DND-41 (cell line): ENCODE measurements at regions not wholly inside any gene's neighbourhood (a gene's known extent, or its start where the extent isn't known, plus 50 kb on each side); places are given as distances from the start of the nearest gene placed in this dataset.
A peak's percentile ranks its signal among the peaks of the same experiment; 100 is the strongest.

Experiments used
- ATAC-seq: fragments of 200-7000 bp; cut with Tn5 transposase; 3 replicates; pipeline ENCODE4 v1.9.1; 2021; ENCODE audit warnings: low read depth; ENCODE audit not compliant: insufficient read depth
- DNase-seq: peaks from one replicate; pipeline ENCODE4 v3.0.0-alpha.2; 2020
- H2AFZ ChIP-seq: 2 replicates; pipeline ENCODE4 v1.6.0; 2012; ENCODE audit warnings: low read depth, low read length
- H3K27ac ChIP-seq: 2 replicates; pipeline ENCODE4 v1.5.1; 2012; ENCODE audit warnings: low read length, inconsistent platforms
- H3K27me3 ChIP-seq: fragments of 200-600 bp; sonication (generic); 2 replicates; pipeline ENCODE4 v1.6.0; 2012; ENCODE audit warnings: low read length, mild to moderate bottlenecking, inconsistent platforms; ENCODE audit not compliant: insufficient read depth, poor library complexity
- H3K36me3 ChIP-seq: 2 replicates; pipeline ENCODE4 v1.5.1; 2012; ENCODE audit warnings: low read length, inconsistent platforms; ENCODE audit not compliant: insufficient read depth
- H3K4me1 ChIP-seq: 2 replicates; pipeline ENCODE4 v1.5.1; 2012; ENCODE audit warnings: mild to moderate bottlenecking, low read length; ENCODE audit not compliant: insufficient read depth
- H3K4me2 ChIP-seq: 2 replicates; pipeline ENCODE4 v1.6.0; 2012; ENCODE audit warnings: mild to moderate bottlenecking, moderate library complexity, low read length, inconsistent platforms; ENCODE audit not compliant: insufficient read depth
- H3K4me3 ChIP-seq, 2 experiments: fragments of 200-600 bp in 1 of 2; shearing (Covaris generic) in 1 of 2; 2 replicates each; pipeline ENCODE4 v1.5.1; 2012 to 2016; ENCODE audit warnings: inconsistent platforms in 2 of 2, low read length in 2 of 2, mild to moderate bottlenecking in 2 of 2, low read depth in 1 of 2, moderate library complexity in 1 of 2
- H3K79me2 ChIP-seq: 2 replicates; pipeline ENCODE4 v1.6.0; 2012; ENCODE audit warnings: low read length, inconsistent platforms; ENCODE audit not compliant: insufficient read depth
- H3K9ac ChIP-seq: 2 replicates; pipeline ENCODE4 v1.6.0; 2012; ENCODE audit warnings: low read depth, mild to moderate bottlenecking, inconsistent platforms, low read length, moderate library complexity
- H3K9me3 ChIP-seq: 2 replicates; pipeline ENCODE4 v1.5.1; 2012; ENCODE audit warnings: low read length, moderate library complexity, mild to moderate bottlenecking, inconsistent platforms; ENCODE audit not compliant: insufficient read depth, severe bottlenecking
- H4K20me1 ChIP-seq: 2 replicates; pipeline ENCODE4 v1.6.0; 2012; ENCODE audit warnings: low read length; ENCODE audit not compliant: insufficient read depth
- CTCF ChIP-seq: IDR thresholded peaks from 2 replicates; pipeline ENCODE4 v1.5.1; 2012; ENCODE audit warnings: borderline replicate concordance, low read length, moderate library complexity, mild to moderate bottlenecking; ENCODE audit not compliant: poor library complexity, severe bottlenecking; ENCODE audit errors: extremely low read depth
- EZH2 ChIP-seq: IDR thresholded peaks from 3 replicates; pipeline ENCODE4 v1.6.1; 2012; ENCODE audit warnings: borderline replicate concordance, low read depth, mild to moderate bottlenecking, moderate library complexity, low read length, inconsistent platforms; ENCODE audit not compliant: severe bottlenecking

GRCh38 chr13:44140888-44141724 is 232.5 kb upstream of the SERP2 start:
- TF ChIP-seq CTCF, result no peak
- TF ChIP-seq EZH2, result no peak
- no peaks in the 10 kb centered on the region for H4K20me1 ChIP-seq
- no peaks in the 10 kb centered on the region for H3K79me2 ChIP-seq
- H3K36me3 ChIP-seq, result no peaks in the 10 kb centered on the region
- peak overlapping the region; percentile 85 for H2AFZ ChIP-seq
- H3K9me3 ChIP-seq, result no peaks in the 10 kb centered on the region
- H3K4me2 ChIP-seq, result peak overlapping the region; percentile 73
- H3K27me3 ChIP-seq, result no peaks in the 10 kb centered on the region
- ATAC-seq, result no peak
- peak overlapping the region; percentile 90 for H3K27ac ChIP-seq
- H3K4me3 ChIP-seq, result peak overlapping the region; percentile 41 to 76
- H3K9ac ChIP-seq, result peak overlapping the region; percentile 83
- peaks cover 23% of the 10 kb centered on the region for H3K4me1 ChIP-seq
- no peak for DNase-seq

- Histone ChIP-seq H3K4me1 (peaks cover 23% of the 10 kb centered on the region), H3K9ac (peak overlapping the region; percentile 83), H3K27ac (peak overlapping the region; percentile 90), H2AFZ (peak overlapping the region; percentile 97), H3K79me2 (no peaks in the 10 kb centered on the region), H3K36me3 (no peaks in the 10 kb centered on the region), H3K9me3 (no peaks in the 10 kb centered on the region), H4K20me1 (no peaks in the 10 kb centered on the region), H3K27me3 (no peaks in the 10 kb centered on the region), H3K4me3 (peak overlapping the region; percentile 41 to 76), H3K4me2 (peak overlapping the region; percentile 79)
- TF ChIP-seq EZH2 (no peak), CTCF (no peak)
- DNase-seq, result peak; percentile 93
- ATAC-seq, result peak; percentile 98
Observed at GRCh38 chr13:44141725-44142539, 231.7 kb upstream of the SERP2 start.

DNA sequence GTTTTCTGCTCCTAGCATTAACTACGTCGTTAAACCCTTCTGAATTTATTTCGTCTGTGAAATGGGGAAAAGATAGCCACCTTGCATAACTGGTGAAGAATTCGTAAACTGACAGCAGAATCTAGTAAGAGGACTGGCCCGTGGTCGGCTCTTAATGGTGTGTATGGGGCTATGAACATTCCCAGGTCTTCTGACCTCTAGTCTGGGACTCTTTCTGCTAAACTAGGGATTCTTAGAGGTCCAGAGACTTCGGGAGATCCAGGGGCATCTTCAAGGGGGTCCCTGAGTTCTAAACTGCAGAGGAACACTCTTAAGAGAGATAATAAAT is 231.1 kb upstream of the SERP2 start:
- peaks cover 23% of the 10 kb centered on the region for H3K4me1 ChIP-seq
- H3K4me3 ChIP-seq, result peak overlapping the region in 1 of 2 experiments; percentile 64; a peak in 3 of 4 replicates
- H3K9me3 ChIP-seq, result no peaks in the 10 kb centered on the region
- no peaks in the 10 kb centered on the region for H3K27me3 ChIP-seq
- peak overlapping the region; percentile 97 for H2AFZ ChIP-seq
- H3K36me3 ChIP-seq, result no peaks in the 10 kb centered on the region
- H3K4me2 ChIP-seq, result peak overlapping the region; percentile 79
- peak overlapping the region; percentile 72 for H3K9ac ChIP-seq
- no peaks in the 10 kb centered on the region for H4K20me1 ChIP-seq
- H3K27ac ChIP-seq, result peak overlapping the region; percentile 82
- DNase-seq (no peak), ATAC-seq (no peak)
- H3K79me2 ChIP-seq, result no peaks in the 10 kb centered on the region
- TF ChIP-seq CTCF (no peak), EZH2 (no peak)
